Kidney (tissue), 13 donors: ENCODE measurements at regions not wholly inside any gene's neighbourhood (a gene's known extent, or its start where the extent isn't known, plus 50 kb on each side); places are given as distances from the start of the nearest gene placed in this dataset.

ENCODE experiments used
- DNase-seq, 5 donors: peaks; one replicate each; pipeline ENCODE4 v3.0.0-alpha.2; 2013 to 2020
- FAIRE-seq: peaks from 2 replicates; lab custom pipeline; 2012; peaks lifted over from hg19 to GRCh38; lab: Jason Lieb, UNC
- H3K27ac ChIP-seq, 2 donors: one replicate each; pipeline ENCODE4 v1.7.0; 2013; ENCODE audit warnings: low read depth in 2 of 2, low read length in 2 of 2, inconsistent platforms in 1 of 2
- H3K27me3 ChIP-seq: one replicate; pipeline ENCODE4 v1.7.1; 2013; ENCODE audit warnings: low read length, inconsistent platforms; ENCODE audit not compliant: control insufficient read depth, insufficient read depth
- H3K36me3 ChIP-seq, 3 donors: one replicate each; pipeline versions ENCODE4 v1.7.0 to v1.7.1; 2013; ENCODE audit warnings: low read length in 3 of 3, control low read depth in 1 of 3, inconsistent platforms in 1 of 3; ENCODE audit not compliant: insufficient read depth in 3 of 3, control insufficient read depth in 2 of 3
- H3K4me1 ChIP-seq, 3 donors: one replicate each; pipeline versions ENCODE4 v1.7.0 to v1.7.1; 2013; ENCODE audit warnings: low read length in 3 of 3, inconsistent platforms in 1 of 3, low read depth in 1 of 3; ENCODE audit not compliant: control insufficient read depth in 2 of 3, insufficient read depth in 2 of 3
- H3K4me3 ChIP-seq, 3 donors: one replicate each; pipeline versions ENCODE4 v1.7.0 to v1.8.1; 2013; ENCODE audit warnings: low read length in 3 of 3, control low read depth in 1 of 3, inconsistent platforms in 1 of 3
- H3K9ac ChIP-seq, 3 donors: one replicate each; pipeline versions ENCODE4 v1.7.0 to v1.7.1; 2013; ENCODE audit warnings: low read length in 3 of 3, control low read depth in 1 of 3, inconsistent platforms in 1 of 3
- H3K9me3 ChIP-seq, 3 donors: one replicate each; pipeline versions ENCODE4 v1.7.0 to v1.7.1; 2013; ENCODE audit warnings: low read length in 3 of 3, control low read depth in 1 of 3, inconsistent platforms in 1 of 3; ENCODE audit not compliant: control insufficient read depth in 2 of 3, insufficient read depth in 1 of 3
- CTCF ChIP-seq: IDR thresholded peaks from 3 replicates; pipeline ENCODE4 v1.5.1; 2012; ENCODE audit warnings: mild to moderate bottlenecking, moderate library complexity, borderline replicate concordance; ENCODE audit not compliant: insufficient read depth; ENCODE audit errors: extremely low read depth
- intact Hi-C: fragments of 100-400 bp; cut with DNase I; formaldehyde crosslinking; loops from one replicate; pipeline ENCODE4 v1.11.1; 2022
- donor health status: control.
- donor health status: control.
- donor health status: control.
- donor health status: control.
- donor health status: control.
- donor health status: DM: yes; HTN: yes; CAD: no.
- donor health status: Normal renal cell carcinoma (clear cell type).

- DNase-seq, result no peak
- TF ChIP-seq CTCF, result no peak
- H3K4me1 ChIP-seq, result no peaks in the 10 kb centered on the region
- no peaks in the 10 kb centered on the region for H3K36me3 ChIP-seq
- H3K9me3 ChIP-seq, result no peaks in the 10 kb centered on the region
- intact Hi-C loops, result no loop called here
- no peak for FAIRE-seq
- H3K27ac ChIP-seq, result no peak overlapping the region
- H3K9ac ChIP-seq, result no peak overlapping the region
- no peaks in the 10 kb centered on the region for H3K27me3 ChIP-seq
- H3K4me3 ChIP-seq, result no peak overlapping the region
Measured at GRCh38 chr12:46938071-46938678, 112.4 kb upstream of the SLC38A4 start.

- Histone ChIP-seq H3K4me3 (no peak overlapping the region), H3K27me3 (no peaks in the 10 kb centered on the region), H3K9ac (no peak overlapping the region), H3K9me3 (no peaks in the 10 kb centered on the region), H3K4me1 (no peaks in the 10 kb centered on the region), H3K27ac (no peak overlapping the region), H3K36me3 (no peaks in the 10 kb centered on the region)
- TF ChIP-seq CTCF, result no peak
- FAIRE-seq (no peak), DNase-seq (no peak)
- intact Hi-C loops, result no loop called here
Measured at GRCh38 chr12:46941981-46942380, 116.2 kb upstream of the SLC38A4 start.

- no peak overlapping the region for H3K9ac ChIP-seq
- H3K27me3 ChIP-seq, result no peaks in the 10 kb centered on the region
- no peak for TF ChIP-seq CTCF
- no peak overlapping the region for H3K27ac ChIP-seq
- intact Hi-C loops, result no loop called here
- no peak for DNase-seq
- H3K36me3 ChIP-seq, result no peaks in the 10 kb centered on the region
- no peaks in the 10 kb centered on the region for H3K9me3 ChIP-seq
- H3K4me3 ChIP-seq, result no peak overlapping the region
- H3K4me1 ChIP-seq, result no peaks in the 10 kb centered on the region
- no peak for FAIRE-seq
Measured at GRCh38 chr12:46942579-46942978, 116.8 kb upstream of the SLC38A4 start.

- FAIRE-seq, result no peak
- DNase-seq, result peak in 3 of 5 donors; percentile 19 to 75 (median 45)
- Histone ChIP-seq H3K4me1 (no peaks in the 10 kb centered on the region), H3K27me3 (no peaks in the 10 kb centered on the region), H3K27ac (no peak overlapping the region), H3K36me3 (no peaks in the 10 kb centered on the region), H3K9ac (no peak overlapping the region), H3K4me3 (no peak overlapping the region), H3K9me3 (no peaks in the 10 kb centered on the region)
- intact Hi-C loops, result no loop called here
- TF ChIP-seq CTCF, result no peak
Measured at GRCh38 chr12:46944088-46944487, 118.3 kb upstream of the SLC38A4 start.
